GM19438 (cell line): ENCODE measurements at regions not wholly inside any gene's neighbourhood (a gene's known extent, or its start where the extent isn't known, plus 50 kb on each side); places are given as distances from the start of the nearest gene placed in this dataset.
"Not testable (repeated sequence)": the region's sequence is repeated elsewhere in the genome, so short reads cannot be mapped to it uniquely, and the experiment has no call there.

Source experiments
- ATAC-seq: cut with Tn5 transposase; IDR thresholded peaks from one replicate; pipeline ENCODE4 v1.9.1; 2021; ENCODE audit warnings: low read depth; ENCODE audit not compliant: unreplicated experiment

DNA sequence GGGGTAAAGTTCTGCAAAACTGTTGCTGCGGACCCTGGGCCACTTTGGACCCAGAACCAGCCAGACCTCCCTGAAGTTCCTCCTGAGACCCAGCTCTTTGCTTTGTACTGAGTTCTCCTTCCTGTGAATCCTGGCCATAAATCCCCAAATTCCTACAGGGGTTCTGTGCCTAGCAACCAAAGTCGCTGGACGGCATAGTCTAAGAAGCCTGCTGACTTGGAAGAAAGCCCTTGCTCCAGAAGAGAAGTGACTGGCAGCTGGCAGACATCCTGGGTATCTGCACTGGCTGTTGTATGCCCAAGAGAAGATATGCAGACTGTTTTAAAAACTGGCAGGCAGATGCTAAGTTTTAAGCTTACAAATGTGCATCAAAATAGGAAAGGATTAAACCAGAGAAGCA, 99.9 kb upstream of the SLC24A4 start:
- no peak for ATAC-seq

DNA sequence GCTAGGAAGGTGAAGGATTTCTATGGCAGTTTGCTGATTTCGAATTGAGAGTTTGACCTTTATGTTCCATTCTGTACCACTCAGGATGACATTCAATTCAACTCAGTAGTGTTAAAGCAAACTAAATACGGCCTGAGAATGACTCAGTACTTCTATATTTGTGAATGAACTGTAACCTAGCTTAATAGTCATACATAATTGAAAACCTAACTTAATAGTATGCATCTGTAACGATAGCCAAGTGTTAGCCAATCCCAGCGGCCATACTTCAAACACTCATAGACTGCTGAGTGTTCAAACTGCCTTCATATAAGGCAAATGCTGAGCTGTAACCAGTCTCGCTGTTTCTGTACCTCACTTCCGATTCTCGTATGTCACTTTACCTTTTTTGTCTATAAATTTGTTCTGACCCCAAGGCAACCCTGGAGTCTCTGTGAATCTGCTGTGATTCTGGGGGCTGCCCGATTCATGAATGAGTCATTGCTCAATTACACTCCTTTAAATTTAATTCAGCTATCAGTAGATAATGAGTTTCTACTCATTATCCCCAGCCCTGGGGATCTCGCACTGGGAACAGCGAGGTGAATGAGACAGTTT, 98.5 kb upstream of the SLC24A4 start:
- no peak for ATAC-seq

DNA sequence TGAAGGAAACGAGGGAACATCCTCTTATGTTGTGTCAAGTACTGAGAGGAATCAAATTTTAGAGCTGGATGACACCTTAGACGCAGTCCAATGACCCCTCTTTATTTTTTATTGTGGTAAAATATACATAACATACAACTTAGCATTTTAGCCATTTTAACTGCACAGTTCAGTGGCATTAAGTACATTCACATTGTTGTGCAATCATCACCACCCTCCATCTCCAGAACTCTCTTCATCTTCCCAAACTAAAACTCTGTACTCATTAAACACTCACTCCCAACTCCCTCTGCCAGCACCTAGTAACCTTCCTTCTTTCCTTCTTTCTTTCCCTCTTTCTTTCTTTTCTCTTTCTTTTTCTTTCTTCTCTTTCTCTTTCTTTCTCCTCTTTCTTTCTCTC, 97.2 kb upstream of the SLC24A4 start:
- no peak for ATAC-seq

DNA sequence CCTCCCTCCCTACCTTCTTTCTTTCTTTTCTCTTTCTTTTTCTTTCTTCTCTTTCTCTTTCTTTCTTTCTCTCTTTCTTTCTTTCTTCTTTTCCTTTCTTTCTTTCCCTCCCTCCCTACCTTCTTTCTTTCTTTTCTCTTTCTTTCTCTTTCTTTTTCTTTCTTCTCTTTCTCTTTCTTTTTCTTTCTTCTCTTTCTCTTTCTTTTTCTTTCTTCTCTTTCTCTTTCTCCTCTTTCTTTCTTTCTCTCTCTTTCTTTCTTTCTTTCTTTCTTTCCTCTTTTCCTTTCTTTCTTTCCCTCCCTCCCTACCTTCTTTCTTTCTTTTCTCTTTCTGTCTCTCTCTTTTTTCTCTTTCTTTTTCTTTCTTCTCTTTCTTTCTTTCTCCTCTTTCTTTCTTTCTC, 96.8 kb upstream of the SLC24A4 start:
- ATAC-seq, result not testable (repeated sequence)

DNA sequence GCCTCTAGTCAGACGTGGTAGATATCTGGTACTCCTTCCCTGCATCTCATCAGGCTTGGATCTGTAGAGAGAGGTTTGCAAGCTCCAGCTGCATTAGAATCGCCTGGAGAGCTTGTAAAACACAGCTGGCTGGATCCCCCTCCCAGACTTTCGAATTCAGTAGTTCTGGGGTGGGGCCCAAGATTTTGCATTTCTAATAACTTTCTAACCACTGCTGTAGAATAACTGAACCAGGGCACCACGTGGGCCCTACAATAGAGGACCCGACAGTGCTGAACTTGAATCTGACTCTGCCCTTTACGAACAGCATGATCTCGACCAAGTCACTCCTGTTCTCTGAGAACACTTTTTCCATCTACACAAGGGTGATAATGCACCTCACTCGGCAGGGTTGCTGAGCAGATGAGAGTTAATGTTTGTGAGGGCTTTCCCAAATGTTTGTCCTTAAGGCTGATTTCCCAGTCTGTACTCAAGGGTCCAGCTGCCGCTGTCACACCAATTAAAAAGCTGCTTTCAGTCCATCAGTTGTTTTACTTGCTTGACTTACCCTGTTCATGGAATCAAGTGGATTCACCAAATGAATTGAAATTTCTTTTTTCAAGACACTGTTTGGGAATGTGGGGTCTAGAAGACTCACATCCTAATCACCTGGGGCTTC, 86.6 kb upstream of the SLC24A4 start:
- no peak for ATAC-seq

DNA sequence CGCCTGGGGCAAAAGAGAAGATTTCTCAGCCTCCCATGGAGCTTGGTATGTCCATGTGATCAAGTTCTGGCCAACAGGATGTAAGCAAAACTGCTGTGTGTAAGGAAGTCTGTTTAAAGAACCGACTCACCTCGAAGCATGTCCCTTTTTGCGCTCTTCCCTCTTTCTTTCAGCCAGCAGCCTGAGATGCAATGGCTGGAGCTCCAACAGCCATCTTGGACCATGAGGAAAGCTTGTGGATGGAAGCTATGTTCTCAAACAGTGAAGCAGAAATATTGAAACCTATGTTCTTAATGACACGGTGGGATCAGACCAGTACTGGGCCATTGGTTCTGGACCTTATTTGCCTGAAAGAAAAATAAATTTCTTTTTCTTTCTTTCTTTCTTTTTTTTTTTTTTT, 82.3 kb upstream of the SLC24A4 start:
- no peak for ATAC-seq

DNA sequence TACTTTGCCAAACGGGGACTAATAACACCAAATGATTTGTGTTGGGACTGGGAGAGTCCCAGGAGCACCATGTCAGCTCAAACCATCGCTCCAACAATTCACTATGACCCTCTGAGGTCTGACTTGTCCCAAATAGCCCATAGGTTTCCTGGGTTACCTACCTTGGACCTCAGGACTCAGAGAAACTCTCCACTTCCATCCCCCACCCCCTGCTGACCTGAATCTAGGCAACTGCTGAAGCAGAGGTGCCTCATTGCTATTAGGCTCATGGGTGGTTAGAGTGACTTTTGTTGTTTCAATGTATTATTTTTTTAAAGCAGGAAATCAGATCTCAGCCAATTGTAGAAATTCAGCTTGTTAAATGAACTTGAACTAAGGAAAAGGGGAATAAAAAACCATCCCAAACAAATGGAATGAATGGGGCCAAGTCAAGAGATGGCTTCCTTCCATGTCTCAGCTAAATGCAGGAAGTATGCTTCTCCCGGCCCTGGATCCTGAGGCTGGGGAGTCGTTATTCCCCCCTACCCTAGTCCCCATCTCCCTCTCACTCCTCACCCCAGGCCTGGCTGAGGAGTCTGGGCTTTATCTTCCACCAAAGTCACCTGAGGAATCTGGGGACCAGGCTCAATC, 80.9 kb upstream of the SLC24A4 start:
- no peak for ATAC-seq

DNA sequence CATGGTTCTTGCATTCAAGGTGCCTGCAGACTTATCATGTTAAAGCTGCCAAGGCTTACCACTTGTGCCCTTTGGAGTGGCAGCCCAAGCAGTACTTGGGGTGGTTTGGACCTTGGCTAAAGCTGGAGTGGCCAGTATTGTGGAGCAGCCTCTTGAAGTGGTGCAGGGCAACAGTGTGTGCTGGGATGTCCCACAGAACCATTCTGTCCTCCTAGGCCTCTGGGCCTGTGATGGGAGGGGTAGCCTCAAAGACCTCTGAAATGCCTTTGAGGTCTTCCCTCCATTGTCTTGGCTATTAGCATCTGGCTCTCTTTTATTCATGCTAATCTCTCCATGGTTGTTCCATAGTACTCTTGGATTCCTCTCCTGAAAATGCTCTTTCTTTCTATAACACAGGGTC, 78.2 kb upstream of the SLC24A4 start:
- no peak for ATAC-seq

DNA sequence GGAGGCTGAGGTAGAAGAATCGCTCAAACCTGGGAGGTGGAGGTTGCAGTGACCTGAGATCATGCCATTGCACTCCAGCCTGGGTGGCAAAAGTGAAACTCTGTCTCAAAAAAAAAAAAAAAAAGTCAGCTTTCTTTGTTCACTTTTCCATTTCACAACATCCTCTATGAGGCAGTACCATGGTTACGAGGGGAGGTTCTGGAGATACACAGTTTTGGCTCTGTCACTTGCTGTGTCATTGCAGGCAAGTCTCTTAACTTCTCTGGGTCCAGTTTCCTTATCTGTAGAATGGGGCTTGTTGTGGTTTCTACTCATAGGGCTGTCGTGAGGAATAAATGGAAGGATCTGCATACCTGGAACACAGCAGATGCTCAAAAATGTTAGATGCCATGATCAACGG, 75.6 kb upstream of the SLC24A4 start:
- no peak for ATAC-seq

DNA sequence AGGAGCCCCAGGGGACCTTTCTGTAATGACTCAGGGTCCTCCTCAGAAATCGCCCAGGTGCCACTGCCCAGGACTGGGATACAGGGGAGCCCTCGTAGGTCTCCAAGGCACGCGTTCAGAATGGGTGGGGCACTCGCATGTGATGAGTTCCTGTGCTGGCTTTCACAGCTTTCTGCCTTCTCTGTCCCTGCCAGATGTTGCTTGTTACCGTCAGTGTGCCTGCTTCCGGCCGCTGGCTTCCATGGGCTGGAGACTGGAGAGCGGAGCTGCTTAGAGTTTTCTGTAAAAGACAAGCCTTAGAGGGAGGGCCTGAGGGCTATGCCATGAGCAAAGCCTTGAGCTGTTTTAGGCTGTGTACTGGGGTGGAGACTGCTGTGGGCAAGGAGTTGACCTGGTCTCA, 75.0 kb upstream of the SLC24A4 start:
- ATAC-seq, result no peak

DNA sequence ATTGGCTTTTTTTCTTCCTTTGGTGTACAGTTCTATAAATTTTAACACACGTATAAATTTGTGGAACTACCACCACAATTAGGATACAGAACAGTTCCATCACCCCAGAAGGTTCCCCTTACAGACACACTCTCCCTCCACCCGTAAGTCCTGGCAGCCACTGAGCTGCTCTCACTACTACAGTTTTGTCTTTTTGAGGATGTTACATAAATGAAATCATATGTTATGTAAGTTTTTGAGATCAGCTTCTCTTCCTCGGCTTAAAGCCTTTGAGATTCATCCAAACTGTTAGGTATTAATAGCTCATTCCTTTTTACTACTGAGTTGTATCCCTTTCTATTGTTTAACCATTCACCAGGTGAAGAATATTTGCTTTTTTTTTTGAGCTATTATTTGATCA, 74.3 kb upstream of the SLC24A4 start:
- ATAC-seq, result no peak

DNA sequence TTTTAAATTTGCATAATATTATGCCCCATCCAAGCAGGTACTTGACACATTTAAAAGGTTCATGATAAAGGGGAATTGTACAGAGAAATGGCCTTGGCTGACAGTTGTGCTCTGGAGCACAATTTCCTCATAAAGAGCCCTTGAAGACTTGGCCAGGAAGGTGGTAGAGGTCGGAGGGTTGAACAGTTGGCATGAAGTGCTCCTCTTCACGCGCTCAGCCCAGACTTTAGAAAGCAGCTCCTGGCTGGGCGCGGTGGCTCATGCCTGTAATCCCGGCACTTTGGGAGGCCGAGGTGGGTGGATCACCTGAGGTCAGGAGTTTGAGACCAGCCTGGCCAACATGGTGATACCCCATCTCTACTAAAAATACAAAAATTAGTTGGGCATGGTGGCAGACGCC, 72.6 kb upstream of the SLC24A4 start:
- ATAC-seq, result not testable (repeated sequence)

DNA sequence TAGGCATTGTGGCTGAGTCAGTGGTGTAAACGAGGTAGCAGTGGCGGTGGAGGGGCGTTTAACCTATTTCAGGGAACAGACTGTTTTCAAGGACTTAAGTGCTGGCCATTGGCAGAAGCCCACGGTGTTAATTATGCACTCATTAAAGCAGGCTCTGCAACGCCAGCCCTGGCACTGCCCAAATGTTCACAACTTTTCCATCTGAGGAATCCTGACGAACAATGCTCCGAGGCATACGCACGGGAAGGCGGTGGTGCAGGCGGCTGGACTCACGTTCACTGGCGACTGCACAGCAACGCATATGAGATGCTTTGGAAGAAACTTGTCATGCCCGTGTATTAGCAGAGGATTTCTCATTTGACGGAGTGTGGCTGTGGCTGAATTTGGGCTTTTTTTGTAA, 70.6 kb upstream of the SLC24A4 start:
- no peak for ATAC-seq

DNA sequence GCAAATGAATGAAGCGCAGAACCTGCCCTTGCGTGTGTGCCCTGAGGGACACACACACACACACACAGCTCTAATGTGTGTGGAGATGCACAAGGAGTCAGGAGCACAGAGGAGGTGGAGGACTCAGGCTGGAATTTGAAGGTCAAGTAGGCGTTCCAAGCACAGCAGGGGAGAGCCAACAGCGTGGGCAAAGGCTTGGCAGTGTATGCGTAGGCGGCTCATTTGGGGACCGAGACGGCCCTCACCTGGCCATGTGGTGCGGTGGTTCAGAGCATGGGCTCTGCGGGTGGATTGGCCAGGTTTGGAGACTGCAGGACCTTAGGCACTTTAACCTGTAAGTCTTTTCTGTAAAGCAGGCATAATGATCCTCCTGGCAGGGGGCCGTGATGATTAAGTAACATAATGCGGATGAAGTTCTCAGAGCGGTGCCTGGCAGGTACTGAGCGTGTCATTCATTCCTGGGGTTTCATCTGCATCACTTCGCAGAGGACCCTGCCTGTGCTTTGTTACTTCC, 69.5 kb upstream of the SLC24A4 start:
- ATAC-seq, result no peak

DNA sequence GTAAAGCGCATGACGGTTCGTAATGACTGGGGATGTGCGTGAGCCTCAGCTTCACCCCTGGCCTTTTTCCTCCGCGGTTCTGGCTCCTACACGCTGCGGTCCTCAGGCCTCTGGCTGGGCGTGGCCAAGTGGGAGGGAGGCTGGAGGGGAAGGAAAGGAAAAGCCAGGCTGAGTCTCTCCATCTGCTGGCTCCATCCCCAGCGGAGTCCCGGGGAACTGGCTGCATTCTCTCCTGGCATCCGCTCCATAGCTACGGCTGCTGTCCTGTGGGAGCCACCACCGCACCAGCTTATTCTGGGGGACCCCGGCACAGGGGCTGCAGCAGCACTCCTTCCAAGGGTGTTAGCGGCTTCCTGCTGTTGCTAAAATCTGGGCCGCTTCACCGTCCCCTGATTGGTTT, 68.2 kb upstream of the SLC24A4 start:
- ATAC-seq, result no peak

DNA sequence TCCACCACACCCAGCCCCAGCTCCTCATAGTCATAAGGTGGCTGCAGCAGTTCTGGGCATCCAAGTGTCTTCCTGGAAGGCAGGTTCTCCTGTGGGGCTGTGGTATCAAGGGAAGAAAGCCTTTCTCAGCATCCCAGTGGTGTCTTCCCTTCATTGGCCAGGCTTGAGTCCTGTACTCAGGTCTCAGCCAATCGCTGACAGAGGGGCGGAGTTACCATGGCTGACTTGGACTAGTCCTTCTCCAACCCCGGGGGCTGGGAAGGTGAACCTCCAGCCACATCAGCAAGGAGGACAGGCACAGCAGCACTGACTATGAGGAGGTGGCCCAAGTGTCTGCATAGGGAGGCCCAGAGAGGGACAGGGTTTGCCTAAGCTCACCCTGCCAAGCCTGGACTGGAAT, 64.0 kb upstream of the SLC24A4 start:
- no peak for ATAC-seq

DNA sequence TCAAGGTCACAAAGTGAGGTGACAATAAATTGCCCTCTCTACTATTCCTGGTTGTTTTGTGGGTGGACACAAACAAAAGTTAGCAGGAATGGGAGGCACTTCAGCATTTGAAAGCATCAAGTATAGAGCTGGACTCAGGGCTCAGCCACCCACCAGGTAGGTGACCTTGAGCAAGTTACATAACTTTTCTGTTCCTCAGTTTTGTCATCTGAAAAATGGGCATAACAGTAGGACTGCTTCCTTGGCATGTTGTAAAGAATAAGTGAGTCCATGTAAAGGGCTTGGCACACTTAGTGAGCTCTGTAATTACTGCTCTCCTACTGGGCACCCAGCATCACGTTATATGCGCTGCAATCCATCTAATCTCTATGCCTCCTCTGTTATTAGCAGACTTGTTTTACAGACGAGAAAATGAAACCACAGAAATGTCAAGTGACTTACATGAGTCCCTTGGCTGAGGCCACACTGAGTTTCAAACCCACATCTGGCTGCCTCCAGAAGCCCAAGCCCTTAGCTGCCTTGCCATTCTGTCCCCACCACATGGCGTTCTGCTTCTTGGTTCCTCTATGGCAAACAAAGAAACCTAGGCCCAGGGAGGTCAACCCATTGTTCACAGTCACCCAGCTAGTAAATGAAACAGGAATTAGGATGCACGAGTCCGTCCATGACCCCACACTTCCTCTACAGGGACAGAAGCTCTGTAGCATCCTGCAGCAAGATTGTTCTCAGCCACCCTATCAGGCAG, 63.2 kb upstream of the SLC24A4 start:
- peak; percentile 79 for ATAC-seq

DNA sequence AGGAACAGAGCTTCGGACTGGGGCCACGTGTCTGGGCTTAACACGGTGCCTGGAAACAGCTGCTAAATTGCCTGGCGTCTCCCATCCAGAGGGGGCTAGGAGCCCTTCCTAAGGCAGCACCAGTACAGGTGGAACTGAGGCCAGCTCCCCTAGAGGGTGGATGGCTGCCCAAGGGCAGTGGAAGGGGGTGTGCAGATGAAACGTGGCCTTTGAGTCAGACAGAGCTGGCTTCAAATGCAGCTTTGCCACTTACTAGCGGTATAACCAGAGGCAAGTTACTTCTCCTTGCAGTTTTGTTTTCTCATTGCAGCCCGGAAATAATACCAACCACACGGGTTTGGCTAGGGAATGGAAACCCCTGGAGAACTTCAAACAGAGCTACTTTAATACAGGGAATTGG, 59.3 kb upstream of the SLC24A4 start:
- no peak for ATAC-seq

DNA sequence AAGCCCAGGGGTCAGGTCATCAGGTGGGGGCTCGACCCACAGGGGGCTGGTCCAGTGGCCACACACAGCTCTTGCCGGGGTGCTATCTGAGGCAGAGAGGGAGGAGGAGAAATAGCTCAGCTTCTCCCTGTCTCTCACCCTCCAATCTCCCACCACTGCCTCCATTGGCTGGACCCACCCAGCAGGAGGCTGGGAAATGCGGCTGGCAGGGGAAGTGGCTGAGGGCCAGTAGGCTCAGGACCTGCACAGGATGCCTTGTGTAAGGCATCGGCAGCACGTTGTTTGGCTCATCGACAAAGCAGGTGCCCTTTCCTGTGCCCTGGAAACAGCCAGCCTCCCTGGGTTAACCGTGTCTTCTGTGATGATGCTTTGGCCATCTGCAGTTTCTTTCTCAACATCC, 58.8 kb upstream of the SLC24A4 start:
- ATAC-seq, result no peak

DNA sequence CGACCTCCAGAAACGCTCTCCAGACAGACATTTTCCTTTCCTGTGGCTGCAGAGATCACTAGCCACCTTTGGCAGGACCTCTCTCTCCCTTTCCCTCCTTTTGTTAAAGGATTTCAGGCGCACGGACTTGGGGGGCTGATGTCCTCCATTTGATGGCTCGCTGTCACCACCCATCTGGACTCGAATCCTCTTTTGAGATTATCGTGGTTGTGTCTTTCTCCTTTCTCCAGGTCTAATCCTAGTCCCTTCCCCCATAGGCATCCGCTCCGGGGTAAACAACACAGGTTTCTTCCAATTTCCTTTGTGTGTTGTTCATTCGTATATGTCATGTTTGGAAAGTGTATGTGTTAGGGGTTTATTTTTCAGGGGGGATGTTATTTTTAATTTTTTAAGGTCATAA, 56.7 kb upstream of the SLC24A4 start:
- no peak for ATAC-seq
